Ishikawa (cell line): ENCODE measurements at regions not wholly inside any gene's neighbourhood (a gene's known extent, or its start where the extent isn't known, plus 50 kb on each side); places are given as distances from the start of the nearest gene placed in this dataset.

Experiments
- CEBPB ChIP-seq: IDR thresholded peaks from 2 replicates; pipeline ENCODE4 v1.6.1; 2012
- EP300 ChIP-seq: IDR thresholded peaks from 2 replicates; pipeline ENCODE4 v1.6.1; 2012; ENCODE audit warnings: borderline replicate concordance
- REST ChIP-seq: IDR thresholded peaks from 2 replicates; pipeline ENCODE4 v1.6.1; 2012; ENCODE audit warnings: low read depth, mild to moderate bottlenecking

GRCh38 chr2:78549766-78550165, 475.7 kb upstream of the REG3G start:
- TF ChIP-seq REST (no peak), CEBPB (no peak), EP300 (no peak)
